GM23248 (cell line): ENCODE measurements at regions not wholly inside any gene's neighbourhood (a gene's known extent, or its start where the extent isn't known, plus 50 kb on each side); places are given as distances from the start of the nearest gene placed in this dataset.
A peak's percentile ranks its signal among the peaks of the same experiment; 100 is the strongest.

Experiments used
- DNase-seq: peaks from one replicate; pipeline ENCODE4 v3.0.0-alpha.2; 2015
- H2AFZ ChIP-seq: fragments of 200-600 bp; sonication (generic); 2 replicates; pipeline ENCODE4 v1.6.1; 2016; ENCODE audit warnings: antibody characterized with exemption
- H3F3A ChIP-seq: fragments of 200-600 bp; sonication (generic); 2 replicates; pipeline ENCODE4 v1.6.1; 2016; ENCODE audit warnings: mild to moderate bottlenecking, antibody characterized with exemption, mixed run types; ENCODE audit not compliant: insufficient read depth
- H3K27ac ChIP-seq: fragments of 200-600 bp; sonication (generic); 2 replicates; pipeline ENCODE4 v1.5.1; 2016; ENCODE audit warnings: mild to moderate bottlenecking
- H3K27me3 ChIP-seq: fragments of 200-600 bp; sonication (generic); replicated peaks from 2 replicates; pipeline ENCODE4 v1.6.1; 2016; ENCODE audit warnings: mild to moderate bottlenecking; ENCODE audit not compliant: insufficient read depth
- H3K36me3 ChIP-seq: fragments of 200-600 bp; sonication (generic); 2 replicates; pipeline ENCODE4 v1.6.1; 2016; ENCODE audit warnings: low read depth, mild to moderate bottlenecking
- H3K4me1 ChIP-seq: fragments of 200-600 bp; sonication (generic); 2 replicates; pipeline ENCODE4 v1.6.1; 2016; ENCODE audit warnings: mild to moderate bottlenecking; ENCODE audit not compliant: insufficient read depth
- H3K4me2 ChIP-seq: fragments of 200-600 bp; sonication (generic); one replicate; pipeline ENCODE4 v1.6.1; 2016; ENCODE audit warnings: mild to moderate bottlenecking; ENCODE audit not compliant: unreplicated experiment
- H3K4me3 ChIP-seq: fragments of 200-600 bp; sonication (generic); 2 replicates; pipeline ENCODE4 v1.5.1; 2016; ENCODE audit warnings: mild to moderate bottlenecking
- H3K79me2 ChIP-seq: fragments of 200-600 bp; sonication (generic); 2 replicates; pipeline ENCODE4 v1.6.1; 2016; ENCODE audit warnings: mild to moderate bottlenecking; ENCODE audit not compliant: insufficient read depth
- H3K9ac ChIP-seq: fragments of 200-600 bp; sonication (generic); 2 replicates; pipeline ENCODE4 v1.6.1; 2016; ENCODE audit warnings: mild to moderate bottlenecking
- H3K9me2 ChIP-seq: fragments of 200-600 bp; sonication (generic); 2 replicates; pipeline ENCODE4 v1.6.1; 2016; ENCODE audit warnings: mixed run types, mild to moderate bottlenecking, moderate library complexity; ENCODE audit not compliant: insufficient read depth
- H3K9me3 ChIP-seq: fragments of 200-600 bp; sonication (generic); one replicate; pipeline ENCODE4 v1.6.1; 2017; ENCODE audit warnings: low read depth
- H4K20me1 ChIP-seq: fragments of 200-600 bp; sonication (generic); 2 replicates; pipeline ENCODE4 v1.6.0; 2016; ENCODE audit not compliant: insufficient read depth
- EZH2 ChIP-seq: fragments of 200-600 bp; sonication (generic); IDR thresholded peaks from 2 replicates; pipeline ENCODE4 v1.6.1; 2018; ENCODE audit warnings: antibody characterized with exemption, mild to moderate bottlenecking; ENCODE audit not compliant: insufficient read depth, poor library complexity, severe bottlenecking
- EZH2phosphoT487 ChIP-seq: fragments of 200-600 bp; sonication (generic); IDR thresholded peaks from 2 replicates; pipeline ENCODE4 v1.6.1; 2018; ENCODE audit warnings: antibody characterized with exemption, moderate library complexity, mild to moderate bottlenecking, low read depth; ENCODE audit not compliant: insufficient read depth
- WGBS, 2 experiments: methylation state at CpG; one replicate each; pipeline ENCODE4 v1.1.6; 2015 to 2017; ENCODE audit warnings: low lambda C conversion rate in 2 of 2, low coverage in 1 of 2; ENCODE audit errors: missing lambda C conversion rate in 2 of 2; 5-methylcytosine and 5-hydroxymethylcytosine counted together
- in situ Hi-C: fragments of 300-500 bp; cut with MboI; formaldehyde crosslinking; loops from 2 replicates; pipeline ENCODE4 v1.15.0; 2020

DNA sequence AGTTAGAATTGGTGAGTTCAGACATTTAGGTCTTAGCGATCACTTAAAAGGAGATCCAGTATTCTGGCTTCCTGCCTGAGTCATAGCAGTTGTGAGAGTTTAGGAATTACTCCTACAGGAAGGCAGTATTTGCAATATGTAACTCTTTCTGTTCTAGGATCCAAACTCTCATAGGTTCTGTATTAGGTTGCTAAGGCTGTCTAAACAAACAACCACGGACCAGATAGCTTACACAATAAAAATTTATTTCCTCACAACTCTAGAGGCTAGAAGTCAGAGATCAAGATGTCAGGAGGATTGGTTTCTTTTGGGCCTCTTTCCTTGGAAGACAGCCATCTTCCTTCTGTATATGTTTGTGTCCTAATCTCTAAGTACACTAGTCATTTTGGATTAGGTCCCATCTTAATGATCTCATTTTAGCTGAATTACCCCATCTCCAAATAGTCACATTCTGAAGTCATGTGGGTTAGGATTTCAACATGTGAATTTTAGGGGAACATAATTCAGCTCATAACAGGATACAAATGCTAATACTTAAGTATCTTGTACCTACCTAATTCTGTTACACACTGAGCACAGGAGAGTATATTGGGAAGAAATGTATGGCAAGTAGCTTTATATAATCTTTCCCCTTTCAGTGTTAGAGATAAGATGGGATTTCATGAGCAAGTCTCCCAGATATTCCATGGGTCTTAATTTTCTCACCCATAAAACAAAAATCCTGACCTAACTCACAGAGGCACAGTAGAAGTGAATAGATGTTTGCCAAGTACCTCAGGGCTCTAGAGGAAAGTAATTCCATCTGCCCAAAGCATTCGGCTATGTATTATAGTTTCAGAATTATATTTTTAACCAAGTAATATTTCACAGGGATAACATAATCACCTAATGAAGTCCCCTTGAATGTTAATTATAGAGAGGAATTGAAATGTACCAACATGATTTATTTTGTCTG, 144.4 kb downstream of the PTBP2 start:
- no peaks in the 10 kb centered on the region for H3K27me3 ChIP-seq
- H3K9me3 ChIP-seq, result peaks cover 3% of the 10 kb centered on the region
- TF ChIP-seq EZH2, result no peak
- TF ChIP-seq EZH2phosphoT487, result no peak
- peak overlapping the region; percentile 49 for H3K4me3 ChIP-seq
- peaks cover 17% of the 10 kb centered on the region for H3K4me1 ChIP-seq
- peak overlapping the region; percentile 72 for H3K4me2 ChIP-seq
- no peaks in the 10 kb centered on the region for H3K9me2 ChIP-seq
- peak; percentile 98 for DNase-seq
- peak overlapping the region; percentile 55 for H2AFZ ChIP-seq
- WGBS, 2 experiments, result 6 to 9% methylated on average over 3 of the region's 3 CpGs
- no peaks in the 10 kb centered on the region for H3K36me3 ChIP-seq
- H3K27ac ChIP-seq, result peak overlapping the region; percentile 94
- H4K20me1 ChIP-seq, result no peaks in the 10 kb centered on the region
- in situ Hi-C loops, result no loop called here
- H3K79me2 ChIP-seq, result no peaks in the 10 kb centered on the region
- peak overlapping the region; percentile 74 for H3K9ac ChIP-seq
- peaks cover 21% of the 10 kb centered on the region for H3F3A ChIP-seq

DNA sequence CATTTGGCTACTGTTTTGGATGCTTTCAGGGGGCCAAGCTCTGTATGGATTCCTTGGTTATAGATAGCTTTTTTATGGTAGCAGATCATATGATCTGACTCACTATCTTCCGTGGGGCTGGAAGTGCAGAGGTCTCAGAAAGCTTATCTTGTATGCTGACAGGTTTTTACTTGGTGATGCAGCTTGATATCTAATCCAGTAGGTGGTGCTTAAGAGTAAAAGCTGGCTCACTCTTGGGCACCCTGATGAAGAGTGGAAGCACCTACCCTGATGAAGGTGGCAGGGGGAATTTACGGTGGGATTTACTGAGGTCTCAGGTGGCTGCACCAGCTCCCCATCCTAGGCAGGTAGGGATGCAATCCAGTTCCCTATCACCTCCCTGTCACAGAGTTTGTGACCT, 151.2 kb downstream of the PTBP2 start:
- Histone ChIP-seq H3K79me2 (no peaks in the 10 kb centered on the region), H4K20me1 (no peaks in the 10 kb centered on the region), H3F3A (no peaks in the 10 kb centered on the region), H3K4me3 (no peak overlapping the region), H3K9me2 (no peaks in the 10 kb centered on the region), H3K27me3 (no peaks in the 10 kb centered on the region), H3K36me3 (no peaks in the 10 kb centered on the region), H3K4me2 (no peak overlapping the region), H3K9me3 (peaks cover 6% of the 10 kb centered on the region), H2AFZ (no peak overlapping the region), H3K27ac (no peak overlapping the region), H3K9ac (no peak overlapping the region), H3K4me1 (no peaks in the 10 kb centered on the region)
- in situ Hi-C loops, result no loop called here
- TF ChIP-seq EZH2phosphoT487 (no peak), EZH2 (no peak)
- WGBS, 2 experiments, result 81 to 85% methylated on average over 2 of the region's 2 CpGs
- no peak for DNase-seq

DNA sequence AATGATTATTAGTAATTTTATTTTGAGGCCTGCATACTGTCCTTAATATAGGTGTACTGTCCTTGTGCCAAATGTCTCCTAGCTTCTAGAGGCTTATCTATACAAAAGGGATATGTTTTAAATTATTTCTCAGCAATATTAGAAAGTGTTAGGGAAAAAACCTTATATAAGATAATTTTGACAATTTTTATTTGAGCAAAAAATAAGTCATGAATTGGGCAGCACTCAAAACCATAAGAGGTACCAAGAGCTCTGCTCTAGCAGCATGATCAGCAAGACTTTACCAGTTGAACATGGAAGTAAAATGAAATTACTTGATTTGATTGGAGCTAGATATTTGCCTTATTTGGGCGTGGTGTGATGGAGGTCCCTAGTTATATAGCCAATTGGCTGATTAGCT, 157.1 kb downstream of the PTBP2 start:
- TF ChIP-seq EZH2 (no peak), EZH2phosphoT487 (no peak)
- H3K9me2 ChIP-seq, result no peaks in the 10 kb centered on the region
- H3K4me3 ChIP-seq, result no peak overlapping the region
- H3K9me3 ChIP-seq, result no peaks in the 10 kb centered on the region
- no peaks in the 10 kb centered on the region for H3K36me3 ChIP-seq
- H3K27ac ChIP-seq, result no peak overlapping the region
- H3K4me1 ChIP-seq, result peaks cover 8% of the 10 kb centered on the region; the same call in 1 of the 2 replicates
- 57 to 60% methylated on average over 1 of the region's 1 CpG for WGBS, 2 experiments
- in situ Hi-C loops, result no loop called here
- H3K9ac ChIP-seq, result no peak overlapping the region
- peaks cover 7% of the 10 kb centered on the region; the same call in 1 of the 2 replicates for H3F3A ChIP-seq
- H2AFZ ChIP-seq, result no peak overlapping the region
- no peak overlapping the region for H3K4me2 ChIP-seq
- no peak for DNase-seq
- H4K20me1 ChIP-seq, result no peaks in the 10 kb centered on the region
- H3K27me3 ChIP-seq, result no peaks in the 10 kb centered on the region
- no peaks in the 10 kb centered on the region for H3K79me2 ChIP-seq

DNA sequence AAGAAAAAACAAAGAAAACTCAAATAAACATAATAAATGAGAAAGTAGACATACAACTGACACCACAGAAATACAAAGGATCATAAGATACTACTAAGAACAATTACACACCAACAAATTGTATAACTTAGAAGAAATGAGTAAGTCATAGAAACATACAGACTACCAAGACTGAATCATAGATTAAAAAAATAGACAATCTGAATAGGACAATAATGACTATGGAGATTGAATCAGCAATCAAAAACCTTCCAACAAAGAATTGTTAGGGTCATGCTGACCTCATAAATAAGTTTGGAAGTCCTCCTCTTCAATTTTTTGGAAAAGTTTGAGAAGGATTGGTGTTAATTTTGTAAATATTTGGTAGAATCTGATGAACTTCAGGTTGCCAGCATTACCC, 159.0 kb downstream of the PTBP2 start:
- Histone ChIP-seq H3K9ac (no peak overlapping the region), H3K9me3 (no peaks in the 10 kb centered on the region), H3K27me3 (no peaks in the 10 kb centered on the region), H3K27ac (no peak overlapping the region), H3K4me3 (no peak overlapping the region), H3K36me3 (no peaks in the 10 kb centered on the region), H4K20me1 (no peaks in the 10 kb centered on the region), H3K4me1 (peaks cover 8% of the 10 kb centered on the region; the same call in 1 of the 2 replicates), H3K79me2 (no peaks in the 10 kb centered on the region), H3F3A (peaks cover 7% of the 10 kb centered on the region; the same call in 1 of the 2 replicates), H3K9me2 (no peaks in the 10 kb centered on the region), H3K4me2 (no peak overlapping the region), H2AFZ (no peak overlapping the region)
- in situ Hi-C loops, result no loop called here
- TF ChIP-seq EZH2 (no peak), EZH2phosphoT487 (no peak)
- peak; percentile 47 for DNase-seq
